Retinal pigment epithelial cell (primary cell): ENCODE measurements at regions not wholly inside any gene's neighbourhood (a gene's known extent, or its start where the extent isn't known, plus 50 kb on each side); places are given as distances from the start of the nearest gene placed in this dataset.

Experiments used
- DNase-seq: peaks from one replicate; pipeline ENCODE4 v3.0.0-alpha.2; 2010; ENCODE audit warnings: low read depth
- H3K4me3 ChIP-seq: 2 replicates; pipeline ENCODE4 v1.5.1; 2011; ENCODE audit warnings: mild to moderate bottlenecking, low read length, control low read depth, moderate library complexity
- CTCF ChIP-seq: conservative IDR thresholded peaks from 2 replicates; pipeline ENCODE4 v1.5.1; 2011; ENCODE audit warnings: low read depth, low read length, control low read depth, inconsistent platforms

- H3K4me3 ChIP-seq = no peak overlapping the region
- TF ChIP-seq CTCF = no peak
- DNase-seq = no peak
These were observed 519.2 kb downstream of the UTRN start for GRCh38 chr6:144804246-144804790.

GRCh38 chr6:144805049-144805448 is 519.9 kb downstream of the UTRN start:
- no peak overlapping the region for H3K4me3 ChIP-seq
- no peak for DNase-seq
- no peak for TF ChIP-seq CTCF

- no peak for DNase-seq
- no peak for TF ChIP-seq CTCF
- H3K4me3 ChIP-seq = no peak overlapping the region
These were observed 521.1 kb downstream of the UTRN start for GRCh38 chr6:144806222-144806621.

- H3K4me3 ChIP-seq = no peak overlapping the region
- no peak for TF ChIP-seq CTCF
- no peak for DNase-seq
These were observed 524.0 kb downstream of the UTRN start for GRCh38 chr6:144809120-144809519.

GRCh38 chr6:144809969-144810368 is 524.8 kb downstream of the UTRN start:
- no peak for TF ChIP-seq CTCF

GRCh38 chr6:144811140-144811539 is 526.0 kb downstream of the UTRN start:
- no peak for TF ChIP-seq CTCF
- no peak for DNase-seq
- H3K4me3 ChIP-seq = no peak overlapping the region

More at GRCh38 chr6:144809969-144810368, 524.8 kb downstream of the UTRN start:
- H3K4me3 ChIP-seq = no peak overlapping the region
- DNase-seq = no peak

GRCh38 chr6:144816936-144817335 is 531.8 kb downstream of the UTRN start:
- DNase-seq = peak; percentile 53
- H3K4me3 ChIP-seq = no peak overlapping the region
- no peak for TF ChIP-seq CTCF
